GM12878 (cell line): ENCODE measurements at regions not wholly inside any gene's neighbourhood (a gene's known extent, or its start where the extent isn't known, plus 50 kb on each side); places are given as distances from the start of the nearest gene placed in this dataset.

ENCODE experiments used
- ATAC-seq: fragments of 200-7000 bp; cut with Tn5 transposase; 3 replicates; pipeline ENCODE4 v1.9.1; 2020; ENCODE audit warnings: mild to moderate bottlenecking, moderate library complexity
- BruUV-seq: library from RNA; stranded (reverse); fragments of 400-500 nt; replicated peaks from 2 replicates; lab custom pipeline; 2021; lab: Mats Ljungman, UMichigan
- CTCF ChIA-PET: fragments of 300-600 bp; sonication (Branson Sonifier 250); formaldehyde crosslinking; extraction: SDS; loops from one replicate; lab custom pipeline; 2021; ENCODE audit warnings: inconsistent platforms; lab: Yijun Ruan, JAX
- POLR2A ChIA-PET: fragments of 350-600 bp; formaldehyde crosslinking; extraction: SDS; loops from one replicate; lab custom pipeline; 2021; ENCODE audit warnings: inconsistent platforms; lab: Charles Lee
- RAD21 ChIA-PET: fragments of 300-600 bp; sonication (Branson Sonifier 250); formaldehyde crosslinking; loops from one replicate; lab custom pipeline; 2023; ENCODE audit warnings: antibody characterized with exemption; ENCODE audit not compliant: unreplicated experiment; lab: Charles Lee
- SMC1A ChIA-PET: fragments of 300-600 bp; sonication (Branson Sonifier 250); formaldehyde crosslinking; loops from one replicate; lab custom pipeline; 2023; ENCODE audit not compliant: unreplicated experiment, uncharacterized antibody; lab: Charles Lee
- DNase-seq: peaks from one replicate; pipeline ENCODE4 v3.0.0-alpha.2; 2011; ENCODE audit warnings: low read depth, low spot score
- FAIRE-seq: peaks from 3 replicates; lab custom pipeline; 2011; peaks lifted over from hg19 to GRCh38; lab: Jason Lieb, UNC
- H2AFZ ChIP-seq: 2 replicates; pipeline ENCODE4 v1.6.0; 2011; ENCODE audit warnings: low read depth, low read length, control low read depth; ENCODE audit not compliant: control insufficient read depth
- H3K27ac ChIP-seq: 2 replicates; pipeline ENCODE4 v1.5.1; 2011; ENCODE audit warnings: control low read depth; ENCODE audit not compliant: control insufficient read depth, insufficient read depth
- H3K27me3 ChIP-seq, 2 experiments: replicated peaks in 1 of 2; 2 replicates each; pipeline versions ENCODE4 v1.6.0 to v1.6.1; 2011; ENCODE audit warnings: low read length in 1 of 2; ENCODE audit not compliant: control insufficient read depth in 2 of 2, insufficient read depth in 2 of 2
- H3K36me3 ChIP-seq, 2 experiments: 2 replicates each; pipeline ENCODE4 v1.5.1; 2011; ENCODE audit warnings: low read length in 1 of 2; ENCODE audit not compliant: control insufficient read depth in 2 of 2, insufficient read depth in 2 of 2
- H3K4me1 ChIP-seq: 2 replicates; pipeline ENCODE4 v1.6.1; 2011; ENCODE audit warnings: mild to moderate bottlenecking, low read length, moderate library complexity, mixed read lengths; ENCODE audit not compliant: control insufficient read depth, insufficient read depth
- H3K4me2 ChIP-seq: 2 replicates; pipeline ENCODE4 v1.6.0; 2011; ENCODE audit warnings: control low read depth; ENCODE audit not compliant: control insufficient read depth, insufficient read depth
- H3K4me3 ChIP-seq: fragments of 200-600 bp; sonication (generic); 2 replicates; pipeline ENCODE4 v1.5.1; 2016
- H3K79me2 ChIP-seq: 2 replicates; pipeline ENCODE4 v1.6.0; 2011; ENCODE audit warnings: low read length; ENCODE audit not compliant: control insufficient read depth, insufficient read depth
- H3K9ac ChIP-seq: 2 replicates; pipeline ENCODE4 v1.8.0; 2011; ENCODE audit warnings: low read length, control low read depth, mixed read lengths; ENCODE audit not compliant: control insufficient read depth, insufficient read depth
- H3K9me3 ChIP-seq: replicated peaks from 3 replicates; pipeline ENCODE4 v1.5.1; 2011; ENCODE audit warnings: mild to moderate bottlenecking, low read length; ENCODE audit not compliant: control insufficient read depth, insufficient read depth
- H4K20me1 ChIP-seq: 2 replicates; pipeline ENCODE4 v1.6.0; 2011; ENCODE audit not compliant: control insufficient read depth, insufficient read depth
- BHLHE40 ChIP-seq, 2 experiments: fragments of 450-650 bp in 1 of 2; IDR thresholded peaks; 2 replicates each; pipeline ENCODE4 v1.6.1; 2011 to 2017; ENCODE audit warnings: low read depth in 2 of 2, borderline replicate concordance in 1 of 2, improper control_type of control experiment in 1 of 2, low read length in 1 of 2, mild to moderate bottlenecking in 1 of 2
- BRCA1 ChIP-seq: IDR thresholded peaks from 2 replicates; pipeline ENCODE4 v1.6.1; 2011; ENCODE audit warnings: low read depth, low read length, improper control_type of control experiment
- CBX5 ChIP-seq: sonication (generic); IDR thresholded peaks from 2 replicates; pipeline ENCODE4 v1.6.1; 2016; ENCODE audit warnings: low read depth, moderate library complexity, mild to moderate bottlenecking, inconsistent platforms
- CHD1 ChIP-seq: IDR thresholded peaks from 2 replicates; pipeline ENCODE4 v1.6.1; 2012; ENCODE audit warnings: low read depth, low read length, improper control_type of control experiment
- CHD2 ChIP-seq: IDR thresholded peaks from 2 replicates; pipeline ENCODE4 v1.6.1; 2011; ENCODE audit warnings: low read depth, low read length, improper control_type of control experiment, borderline replicate concordance
- EGR1 ChIP-seq, 2 experiments: IDR thresholded peaks; 1 replicate in 1 of 2; 2 replicates in 1 of 2; pipeline ENCODE4 v1.6.1; 2011 to 2012; ENCODE audit warnings: low read depth in 2 of 2, low read length in 2 of 2, borderline replicate concordance in 1 of 2, mild to moderate bottlenecking in 1 of 2, moderate library complexity in 1 of 2
- FOXK2 ChIP-seq: fragments of 450-650 bp; IDR thresholded peaks from 2 replicates; pipeline ENCODE4 v1.6.1; 2017; ENCODE audit warnings: mild to moderate bottlenecking, moderate library complexity
- HDAC2 ChIP-seq: fragments of 200-600 bp; sonication (generic); IDR thresholded peaks from 2 replicates; pipeline ENCODE4 v1.6.1; 2017
- HDGF ChIP-seq: fragments of 450-650 bp; IDR thresholded peaks from 2 replicates; pipeline ENCODE4 v1.6.1; 2016; ENCODE audit warnings: antibody characterized with exemption
- HSF1 ChIP-seq: fragments of 150-350 bp; IDR thresholded peaks from 2 replicates; pipeline ENCODE4 v1.6.1; 2014; ENCODE audit warnings: mild to moderate bottlenecking, low read depth, low read length
- IKZF2 ChIP-seq, 2 experiments: fragments of 450-650 bp; IDR thresholded peaks; 2 replicates each; pipeline ENCODE4 v1.6.1; 2017; ENCODE audit warnings: mild to moderate bottlenecking in 2 of 2, moderate library complexity in 2 of 2
- MYB ChIP-seq: fragments of 150-350 bp; IDR thresholded peaks from 2 replicates; pipeline ENCODE4 v1.6.1; 2014; ENCODE audit warnings: mild to moderate bottlenecking, low read depth, low read length, borderline replicate concordance
- NFIC ChIP-seq: IDR thresholded peaks from 2 replicates; pipeline ENCODE4 v1.6.1; 2012; ENCODE audit warnings: low read depth, mild to moderate bottlenecking, inconsistent platforms, low read length, moderate library complexity
- NR2F1 ChIP-seq: fragments of 450-650 bp; conservative IDR thresholded peaks from 2 replicates; pipeline ENCODE4 v1.6.1; 2017; ENCODE audit warnings: mild to moderate bottlenecking
- PBX3 ChIP-seq: IDR thresholded peaks from 2 replicates; pipeline ENCODE4 v1.6.1; 2011; ENCODE audit warnings: mild to moderate bottlenecking, low read depth, low read length, moderate library complexity; ENCODE audit not compliant: insufficient replicate concordance
- POLR2AphosphoS2 ChIP-seq: IDR thresholded peaks from 2 replicates; pipeline ENCODE4 v1.6.1; 2011; ENCODE audit warnings: low read depth, mild to moderate bottlenecking, low read length, improper control_type of control experiment, moderate library complexity
- YBX1 ChIP-seq: fragments of 450-650 bp; IDR thresholded peaks from 2 replicates; pipeline ENCODE4 v1.6.1; 2016; ENCODE audit warnings: antibody characterized with exemption
- ZBED1 ChIP-seq: IDR thresholded peaks from 2 replicates; pipeline ENCODE4 v1.6.1; 2016; ENCODE audit warnings: borderline replicate concordance
- ZBTB33 ChIP-seq: fragments of 450-650 bp; IDR thresholded peaks from 2 replicates; pipeline ENCODE4 v1.6.1; 2017; ENCODE audit warnings: mild to moderate bottlenecking
- WGBS: methylation state at CpG from one replicate; pipeline ENCODE4 v1.1.6; 2016; ENCODE audit warnings: low lambda C conversion rate; ENCODE audit not compliant: insufficient replicate concordance, insufficient coverage; ENCODE audit errors: missing lambda C conversion rate; 5-methylcytosine and 5-hydroxymethylcytosine counted together
- in situ Hi-C: fragments of 300-500 bp; cut with MboI; formaldehyde crosslinking; loops from 9 replicates; pipeline ENCODE4 v1.14.3; 2018; ENCODE audit warnings: mixed read lengths
- intact Hi-C: fragments of 100-400 bp; cut with micrococcal nuclease; formaldehyde crosslinking; loops from one replicate; pipeline ENCODE4 v1.14.2; 2022; ENCODE audit not compliant: unreplicated experiment

GRCh38 chr10:118485641-118486040 is 109.8 kb downstream of the PRLHR start (continued):
- TF ChIP-seq ZBTB33 (no peak), NFIC (no peak), BHLHE40 (IDR thresholded peaks at IDR 0.05; ENCODE audit: borderline replicate concordance in 1 of 2, low read depth in 2 of 2, low read length in 1 of 2) (no peak), HDAC2 (no peak), PBX3 (peak; percentile 33), CHD1 (no peak), CBX5 (no peak), ZBED1 (no peak)
- TF ChIP-seq, all 136 proteins: peak for 3

GRCh38 chr10:118484152-118484871 is 111.1 kb downstream of the PRLHR start:
- in situ Hi-C loops (no loop called here), intact Hi-C loops (no loop called here)
- ChIA-PET SMC1A (no interaction called here), CTCF (no interaction called here), RAD21 (no interaction called here), POLR2A (no interaction called here)
- no peak overlapping the region for H2AFZ ChIP-seq
- H3K27me3 ChIP-seq, result no peaks in the 10 kb centered on the region; a peak in 1 of 4 replicates
- no peaks in the 10 kb centered on the region for H3K79me2 ChIP-seq
- H3K9me3 ChIP-seq, result peaks cover 2% of the 10 kb centered on the region; the same call in 1 of the 3 replicates
- DNase-seq, result no peak
- BruUV-seq, result no TSS peak
- H3K4me1 ChIP-seq, result no peaks in the 10 kb centered on the region
- no peak overlapping the region for H3K9ac ChIP-seq
- no peaks in the 10 kb centered on the region for H4K20me1 ChIP-seq
- FAIRE-seq, result no peak
- 52% methylated on average over 5 of the region's 5 CpGs for WGBS
- H3K27ac ChIP-seq, result no peak overlapping the region
- H3K4me2 ChIP-seq, result no peak overlapping the region
- ATAC-seq, result no peak
- H3K4me3 ChIP-seq, result no peak overlapping the region
- H3K36me3 ChIP-seq, result no peaks in the 10 kb centered on the region
- TF ChIP-seq CHD2 (no peak), MYB (no peak), FOXK2 (no peak), BRCA1 (no peak), IKZF2 (IDR thresholded peaks at IDR 0.05) (no peak), PBX3 (no peak), YBX1 (no peak), NR2F1 (no peak), HDGF (no peak), EGR1 (IDR thresholded peaks at IDR 0.05; ENCODE audit: borderline replicate concordance in 1 of 2, low read depth in 2 of 2, low read length in 2 of 2) (no peak), HSF1 (no peak), POLR2AphosphoS2 (no peak)
